GM23338 (cell line): ENCODE measurements at regions not wholly inside any gene's neighbourhood (a gene's known extent, or its start where the extent isn't known, plus 50 kb on each side); places are given as distances from the start of the nearest gene placed in this dataset.
"Not testable (repeated sequence)": the region's sequence is repeated elsewhere in the genome, so short reads cannot be mapped to it uniquely, and the experiment has no call there.

Experiments used
- ATAC-seq: fragments of 200-7000 bp; cut with Tn5 transposase; 3 replicates; pipeline ENCODE4 v1.9.1; 2020
- DNase-seq: peaks from one replicate; pipeline ENCODE4 v3.0.0-alpha.2; 2015; ENCODE audit warnings: low spot score
- H2AFZ ChIP-seq: fragments of 200-600 bp; sonication (generic); 2 replicates; pipeline ENCODE4 v1.8.0; 2016; ENCODE audit warnings: antibody characterized with exemption, mild to moderate bottlenecking, moderate library complexity
- H3F3A ChIP-seq: fragments of 200-600 bp; sonication (generic); replicated peaks from 2 replicates; pipeline ENCODE4 v1.8.0; 2017; ENCODE audit warnings: antibody characterized with exemption, mixed run types, low read depth
- H3K27ac ChIP-seq: fragments of 200-600 bp; sonication (generic); 2 replicates; pipeline ENCODE4 v1.6.1; 2016; ENCODE audit warnings: low read depth
- H3K27me3 ChIP-seq: fragments of 200-600 bp; sonication (generic); 2 replicates; pipeline ENCODE4 v1.8.0; 2016; ENCODE audit warnings: mild to moderate bottlenecking, mixed run types, moderate library complexity; ENCODE audit not compliant: insufficient read depth
- H3K36me3 ChIP-seq: fragments of 200-600 bp; sonication (generic); 2 replicates; pipeline ENCODE4 v1.8.0; 2016; ENCODE audit warnings: mild to moderate bottlenecking; ENCODE audit not compliant: insufficient read depth
- H3K4me1 ChIP-seq: fragments of 200-600 bp; sonication (generic); 2 replicates; pipeline ENCODE4 v1.8.0; 2016; ENCODE audit warnings: mild to moderate bottlenecking, moderate library complexity; ENCODE audit not compliant: insufficient read depth
- H3K4me2 ChIP-seq: fragments of 200-600 bp; sonication (generic); 2 replicates; pipeline ENCODE4 v1.7.1; 2017; ENCODE audit warnings: mixed run types
- H3K4me3 ChIP-seq: fragments of 200-600 bp; sonication (generic); 2 replicates; pipeline ENCODE4 v1.6.1; 2016; ENCODE audit warnings: mixed run types
- H3K79me2 ChIP-seq: fragments of 200-600 bp; sonication (generic); replicated peaks from 2 replicates; pipeline ENCODE4 v1.8.0; 2017; ENCODE audit warnings: mild to moderate bottlenecking; ENCODE audit not compliant: insufficient read depth
- H3K9me2 ChIP-seq: fragments of 200-600 bp; sonication (generic); 2 replicates; pipeline ENCODE4 v1.8.0; 2017; ENCODE audit not compliant: insufficient read depth
- H4K20me1 ChIP-seq: fragments of 200-600 bp; sonication (generic); replicated peaks from 2 replicates; pipeline ENCODE4 v1.8.0; 2017; ENCODE audit warnings: mild to moderate bottlenecking; ENCODE audit not compliant: insufficient read depth
- H3K27ac Mint-ChIP-seq: 2 replicates; pipeline ENCODE4 v1.8.0; 2020; ENCODE audit warnings: inconsistent platforms, mild to moderate bottlenecking, moderate library complexity, mixed read lengths
- H3K27me3 Mint-ChIP-seq: 3 replicates; pipeline ENCODE4 v1.8.0; 2022; ENCODE audit warnings: low read depth, mild to moderate bottlenecking, moderate library complexity, mixed read lengths, inconsistent platforms; ENCODE audit not compliant: insufficient read depth, poor library complexity
- H3K36me3 Mint-ChIP-seq: 3 replicates; pipeline ENCODE4 v1.8.0; 2021; ENCODE audit warnings: low read depth, mild to moderate bottlenecking, inconsistent platforms, moderate library complexity, mixed read lengths
- H3K4me1 Mint-ChIP-seq: 3 replicates; pipeline ENCODE4 v1.8.0; 2020; ENCODE audit warnings: mild to moderate bottlenecking, inconsistent platforms, mixed read lengths
- H3K4me3 Mint-ChIP-seq: 3 replicates; pipeline ENCODE4 v1.8.0; 2021; ENCODE audit warnings: moderate library complexity, mild to moderate bottlenecking, inconsistent platforms, mixed read lengths
- H3K9me3 Mint-ChIP-seq: 3 replicates; pipeline ENCODE4 v1.8.0; 2020; ENCODE audit warnings: moderate library complexity, mild to moderate bottlenecking, inconsistent platforms, mixed read lengths
- CREB1 ChIP-seq: fragments of 250-450 bp; sonication (Bioruptor Pico); IDR thresholded peaks from 2 replicates; pipeline ENCODE4 v1.5.0; 2020; ENCODE audit warnings: low read depth, mild to moderate bottlenecking, moderate library complexity
- EZH2 ChIP-seq: fragments of 200-600 bp; sonication (generic); IDR thresholded peaks from one replicate; pipeline ENCODE4 v1.8.0; 2017; ENCODE audit warnings: antibody characterized with exemption, mild to moderate bottlenecking, low read depth; ENCODE audit not compliant: unreplicated experiment
- JUNB ChIP-seq: IDR thresholded peaks from one replicate; pipeline ENCODE4 v1.6.1; 2016; ENCODE audit warnings: antibody characterized with exemption; ENCODE audit not compliant: unreplicated experiment
- NANOG ChIP-seq: IDR thresholded peaks from 2 replicates; pipeline ENCODE4 v1.6.1; 2016; ENCODE audit warnings: antibody characterized with exemption, borderline replicate concordance
- POLR2AphosphoS5 ChIP-seq: IDR thresholded peaks from 2 replicates; pipeline ENCODE4 v1.6.1; 2016; ENCODE audit warnings: antibody characterized with exemption, low read depth
- STAT1 ChIP-seq: IDR thresholded peaks from one replicate; pipeline ENCODE4 v1.6.1; 2016; ENCODE audit warnings: antibody characterized with exemption; ENCODE audit not compliant: unreplicated experiment
- ZNF331 ChIP-seq: fragments of 250-450 bp; sonication (Bioruptor Pico); IDR thresholded peaks from 2 replicates; pipeline ENCODE4 v1.5.0; 2020; ENCODE audit warnings: low read depth, mild to moderate bottlenecking, moderate library complexity
- TF ChIP-seq, protein P1 (sequence below): IDR thresholded peaks from 2 replicates; pipeline ENCODE4 v1.6.1; 2016; ENCODE audit warnings: antibody characterized with exemption
- TF ChIP-seq, protein P2 (sequence below): fragments of 250-450 bp; sonication (Bioruptor Pico); IDR thresholded peaks from 2 replicates; pipeline ENCODE4 v1.5.0; 2020; ENCODE audit warnings: mild to moderate bottlenecking, moderate library complexity
- TF ChIP-seq, protein P3 (sequence below), 2 experiments: fragments of 200-600 bp in 1 of 2; sonication (generic) in 1 of 2; conservative IDR thresholded peaks; 2 replicates each; pipeline versions ENCODE4 v1.5.1 to v1.6.1; 2016 to 2017; ENCODE audit warnings: antibody characterized with exemption in 2 of 2, low read depth in 2 of 2, mild to moderate bottlenecking in 2 of 2, moderate library complexity in 1 of 2

DNA sequence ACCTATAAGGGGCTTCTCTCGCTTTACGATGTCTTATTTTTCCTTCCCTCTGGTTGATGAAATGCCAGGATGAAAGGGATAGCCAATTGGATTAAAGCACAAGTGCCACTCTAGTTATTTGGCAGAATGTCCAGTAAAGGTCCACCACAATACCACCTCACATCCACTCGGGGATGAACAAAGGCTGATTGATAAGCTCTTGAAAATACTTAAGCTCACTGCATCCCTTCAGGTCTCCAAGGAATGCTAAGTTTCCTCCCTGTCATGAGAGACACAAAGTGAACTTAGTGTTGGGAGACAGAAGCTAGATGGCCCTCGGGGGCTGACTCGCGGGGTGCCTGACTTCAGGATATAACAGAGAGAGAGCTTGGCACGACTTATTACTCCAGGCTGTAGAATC lies 185.9 kb upstream of the ZNF644 start:
- not testable (repeated sequence) for H3K79me2 ChIP-seq, H3K9me3 Mint-ChIP-seq, H3K4me2 ChIP-seq, H3K4me1 Mint-ChIP-seq, H3K27me3 Mint-ChIP-seq, DNase-seq, H3K4me3 ChIP-seq, H3K27me3 ChIP-seq, H3K36me3 Mint-ChIP-seq, ATAC-seq, H3F3A ChIP-seq, H2AFZ ChIP-seq, H3K36me3 ChIP-seq, H4K20me1 ChIP-seq, H3K27ac Mint-ChIP-seq, H3K27ac ChIP-seq, H3K4me1 ChIP-seq, H3K4me3 Mint-ChIP-seq, H3K9me2 ChIP-seq

DNA sequence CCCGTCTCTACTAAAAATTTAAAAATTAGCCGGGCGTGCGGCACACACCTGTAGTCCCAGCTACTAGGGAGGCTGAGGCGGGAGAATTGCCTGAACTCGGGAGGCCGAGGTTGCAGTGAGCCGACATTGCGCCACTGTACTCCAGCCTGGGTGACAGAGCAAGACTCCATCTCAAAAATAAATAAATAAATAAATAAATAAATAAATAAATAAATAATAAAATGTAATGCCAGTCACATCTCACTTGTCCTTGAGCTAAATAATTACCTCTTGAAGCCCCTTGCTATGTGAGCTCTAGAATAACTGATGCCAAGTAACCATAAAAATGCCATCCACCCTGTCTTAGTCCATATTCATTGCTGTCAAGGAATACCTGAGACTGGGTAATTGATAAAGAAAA lies 182.3 kb upstream of the ZNF644 start:
- H3K4me2 ChIP-seq, H3F3A ChIP-seq, H3K27ac ChIP-seq, H3K36me3 Mint-ChIP-seq, DNase-seq, H3K27me3 ChIP-seq, H3K4me3 ChIP-seq, H3K9me3 Mint-ChIP-seq, H4K20me1 ChIP-seq, H3K4me1 ChIP-seq, H3K27me3 Mint-ChIP-seq, H2AFZ ChIP-seq, H3K36me3 ChIP-seq, H3K4me3 Mint-ChIP-seq, ATAC-seq, H3K79me2 ChIP-seq, H3K27ac Mint-ChIP-seq, H3K9me2 ChIP-seq: not testable (repeated sequence)
- H3K4me1 Mint-ChIP-seq = peaks cover 12% of the 10 kb centered on the region

DNA sequence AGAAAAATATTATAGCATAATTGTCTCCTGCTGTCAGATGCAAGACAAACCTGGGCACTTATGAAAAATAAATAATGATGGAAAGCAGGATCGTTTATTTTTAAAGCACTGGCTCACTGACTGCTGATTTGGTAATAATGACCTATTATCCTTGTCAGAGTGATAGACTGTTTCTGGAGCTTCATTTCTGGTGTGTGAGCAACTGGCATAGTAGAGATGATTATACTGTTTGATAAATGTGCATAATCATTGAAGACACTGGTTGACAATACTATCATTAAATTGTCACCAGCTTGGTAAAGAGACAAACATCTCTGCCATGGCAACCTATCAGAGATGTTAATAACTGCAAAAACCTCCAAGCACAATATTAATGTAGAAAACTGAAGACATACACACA lies 179.9 kb upstream of the ZNF644 start:
- no peaks in the 10 kb centered on the region for H3K9me2 ChIP-seq
- TF ChIP-seq JUNB (no peak), ZNF331 (CRISPR knock-in tag) (no peak), EZH2 (no peak), CREB1 (CRISPR knock-in tag) (no peak), STAT1 (no peak), POLR2AphosphoS5 (no peak), NANOG (no peak)
- TF ChIP-seq, protein P1, sequence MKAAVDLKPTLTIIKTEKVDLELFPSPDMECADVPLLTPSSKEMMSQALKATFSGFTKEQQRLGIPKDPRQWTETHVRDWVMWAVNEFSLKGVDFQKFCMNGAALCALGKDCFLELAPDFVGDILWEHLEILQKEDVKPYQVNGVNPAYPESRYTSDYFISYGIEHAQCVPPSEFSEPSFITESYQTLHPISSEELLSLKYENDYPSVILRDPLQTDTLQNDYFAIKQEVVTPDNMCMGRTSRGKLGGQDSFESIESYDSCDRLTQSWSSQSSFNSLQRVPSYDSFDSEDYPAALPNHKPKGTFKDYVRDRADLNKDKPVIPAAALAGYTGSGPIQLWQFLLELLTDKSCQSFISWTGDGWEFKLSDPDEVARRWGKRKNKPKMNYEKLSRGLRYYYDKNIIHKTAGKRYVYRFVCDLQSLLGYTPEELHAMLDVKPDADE = no peak
- TF ChIP-seq, protein P2, sequence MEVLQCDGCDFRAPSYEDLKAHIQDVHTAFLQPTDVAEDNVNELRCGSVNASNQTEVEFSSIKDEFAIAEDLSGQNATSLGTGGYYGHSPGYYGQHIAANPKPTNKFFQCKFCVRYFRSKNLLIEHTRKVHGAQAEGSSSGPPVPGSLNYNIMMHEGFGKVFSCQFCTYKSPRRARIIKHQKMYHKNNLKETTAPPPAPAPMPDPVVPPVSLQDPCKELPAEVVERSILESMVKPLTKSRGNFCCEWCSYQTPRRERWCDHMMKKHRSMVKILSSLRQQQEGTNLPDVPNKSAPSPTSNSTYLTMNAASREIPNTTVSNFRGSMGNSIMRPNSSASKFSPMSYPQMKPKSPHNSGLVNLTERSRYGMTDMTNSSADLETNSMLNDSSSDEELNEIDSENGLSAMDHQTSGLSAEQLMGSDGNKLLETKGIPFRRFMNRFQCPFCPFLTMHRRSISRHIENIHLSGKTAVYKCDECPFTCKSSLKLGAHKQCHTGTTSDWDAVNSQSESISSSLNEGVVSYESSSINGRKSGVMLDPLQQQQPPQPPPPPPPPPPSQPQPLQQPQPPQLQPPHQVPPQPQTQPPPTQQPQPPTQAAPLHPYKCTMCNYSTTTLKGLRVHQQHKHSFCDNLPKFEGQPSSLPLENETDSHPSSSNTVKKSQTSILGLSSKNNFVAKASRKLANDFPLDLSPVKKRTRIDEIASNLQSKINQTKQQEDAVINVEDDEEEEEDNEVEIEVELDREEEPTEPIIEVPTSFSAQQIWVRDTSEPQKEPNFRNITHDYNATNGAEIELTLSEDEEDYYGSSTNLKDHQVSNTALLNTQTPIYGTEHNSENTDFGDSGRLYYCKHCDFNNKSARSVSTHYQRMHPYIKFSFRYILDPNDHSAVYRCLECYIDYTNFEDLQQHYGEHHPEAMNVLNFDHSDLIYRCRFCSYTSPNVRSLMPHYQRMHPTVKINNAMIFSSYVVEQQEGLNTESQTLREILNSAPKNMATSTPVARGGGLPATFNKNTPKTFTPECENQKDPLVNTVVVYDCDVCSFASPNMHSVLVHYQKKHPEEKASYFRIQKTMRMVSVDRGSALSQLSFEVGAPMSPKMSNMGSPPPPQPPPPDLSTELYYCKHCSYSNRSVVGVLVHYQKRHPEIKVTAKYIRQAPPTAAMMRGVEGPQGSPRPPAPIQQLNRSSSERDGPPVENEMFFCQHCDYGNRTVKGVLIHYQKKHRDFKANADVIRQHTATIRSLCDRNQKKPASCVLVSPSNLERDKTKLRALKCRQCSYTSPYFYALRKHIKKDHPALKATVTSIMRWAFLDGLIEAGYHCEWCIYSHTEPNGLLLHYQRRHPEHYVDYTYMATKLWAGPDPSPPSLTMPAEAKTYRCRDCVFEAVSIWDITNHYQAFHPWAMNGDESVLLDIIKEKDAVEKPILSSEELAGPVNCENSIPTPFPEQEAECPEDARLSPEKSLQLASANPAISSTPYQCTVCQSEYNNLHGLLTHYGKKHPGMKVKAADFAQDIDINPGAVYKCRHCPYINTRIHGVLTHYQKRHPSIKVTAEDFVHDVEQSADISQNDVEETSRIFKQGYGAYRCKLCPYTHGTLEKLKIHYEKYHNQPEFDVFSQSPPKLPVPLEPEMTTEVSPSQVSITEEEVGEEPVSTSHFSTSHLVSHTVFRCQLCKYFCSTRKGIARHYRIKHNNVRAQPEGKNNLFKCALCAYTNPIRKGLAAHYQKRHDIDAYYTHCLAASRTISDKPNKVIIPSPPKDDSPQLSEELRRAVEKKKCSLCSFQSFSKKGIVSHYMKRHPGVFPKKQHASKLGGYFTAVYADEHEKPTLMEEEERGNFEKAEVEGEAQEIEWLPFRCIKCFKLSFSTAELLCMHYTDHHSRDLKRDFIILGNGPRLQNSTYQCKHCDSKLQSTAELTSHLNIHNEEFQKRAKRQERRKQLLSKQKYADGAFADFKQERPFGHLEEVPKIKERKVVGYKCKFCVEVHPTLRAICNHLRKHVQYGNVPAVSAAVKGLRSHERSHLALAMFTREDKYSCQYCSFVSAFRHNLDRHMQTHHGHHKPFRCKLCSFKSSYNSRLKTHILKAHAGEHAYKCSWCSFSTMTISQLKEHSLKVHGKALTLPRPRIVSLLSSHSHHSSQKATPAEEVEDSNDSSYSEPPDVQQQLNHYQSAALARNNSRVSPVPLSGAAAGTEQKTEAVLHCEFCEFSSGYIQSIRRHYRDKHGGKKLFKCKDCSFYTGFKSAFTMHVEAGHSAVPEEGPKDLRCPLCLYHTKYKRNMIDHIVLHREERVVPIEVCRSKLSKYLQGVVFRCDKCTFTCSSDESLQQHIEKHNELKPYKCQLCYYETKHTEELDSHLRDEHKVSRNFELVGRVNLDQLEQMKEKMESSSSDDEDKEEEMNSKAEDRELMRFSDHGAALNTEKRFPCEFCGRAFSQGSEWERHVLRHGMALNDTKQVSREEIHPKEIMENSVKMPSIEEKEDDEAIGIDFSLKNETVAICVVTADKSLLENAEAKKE (CRISPR knock-in tag) = no peak
- TF ChIP-seq, protein P3, sequence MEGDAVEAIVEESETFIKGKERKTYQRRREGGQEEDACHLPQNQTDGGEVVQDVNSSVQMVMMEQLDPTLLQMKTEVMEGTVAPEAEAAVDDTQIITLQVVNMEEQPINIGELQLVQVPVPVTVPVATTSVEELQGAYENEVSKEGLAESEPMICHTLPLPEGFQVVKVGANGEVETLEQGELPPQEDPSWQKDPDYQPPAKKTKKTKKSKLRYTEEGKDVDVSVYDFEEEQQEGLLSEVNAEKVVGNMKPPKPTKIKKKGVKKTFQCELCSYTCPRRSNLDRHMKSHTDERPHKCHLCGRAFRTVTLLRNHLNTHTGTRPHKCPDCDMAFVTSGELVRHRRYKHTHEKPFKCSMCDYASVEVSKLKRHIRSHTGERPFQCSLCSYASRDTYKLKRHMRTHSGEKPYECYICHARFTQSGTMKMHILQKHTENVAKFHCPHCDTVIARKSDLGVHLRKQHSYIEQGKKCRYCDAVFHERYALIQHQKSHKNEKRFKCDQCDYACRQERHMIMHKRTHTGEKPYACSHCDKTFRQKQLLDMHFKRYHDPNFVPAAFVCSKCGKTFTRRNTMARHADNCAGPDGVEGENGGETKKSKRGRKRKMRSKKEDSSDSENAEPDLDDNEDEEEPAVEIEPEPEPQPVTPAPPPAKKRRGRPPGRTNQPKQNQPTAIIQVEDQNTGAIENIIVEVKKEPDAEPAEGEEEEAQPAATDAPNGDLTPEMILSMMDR (conservative IDR thresholded peaks at IDR 0.05; ENCODE audit: low read depth in 2 of 2) = no peak

More for the DNA sequence above, 179.9 kb upstream of the ZNF644 start:
- no peak overlapping the region for H3K27ac ChIP-seq
- no peaks in the 10 kb centered on the region for H3F3A ChIP-seq
- ATAC-seq (no peak), DNase-seq (no peak)
- H3K27me3 ChIP-seq = no peaks in the 10 kb centered on the region
- H2AFZ ChIP-seq = no peak overlapping the region
- no peaks in the 10 kb centered on the region for H3K79me2 ChIP-seq
- no peak overlapping the region for H3K4me3 ChIP-seq
- H3K4me1 Mint-ChIP-seq = peaks cover 12% of the 10 kb centered on the region
- H3K4me2 ChIP-seq = no peak overlapping the region
- no peak overlapping the region for H3K4me3 Mint-ChIP-seq
- no peaks in the 10 kb centered on the region for H3K36me3 Mint-ChIP-seq
- no peaks in the 10 kb centered on the region for H3K9me3 Mint-ChIP-seq
- peaks cover 2% of the 10 kb centered on the region for H3K27me3 Mint-ChIP-seq
- no peak overlapping the region for H3K27ac Mint-ChIP-seq
- no peaks in the 10 kb centered on the region; the same call in 1 of the 2 replicates for H3K4me1 ChIP-seq
- no peaks in the 10 kb centered on the region for H4K20me1 ChIP-seq
- H3K36me3 ChIP-seq = no peaks in the 10 kb centered on the region
